Eye (tissue), 1 donor: ENCODE measurements at regions not wholly inside any gene's neighbourhood (a gene's known extent, or its start where the extent isn't known, plus 50 kb on each side); places are given as distances from the start of the nearest gene placed in this dataset.
"Not testable (repeated sequence)": the region's sequence is repeated elsewhere in the genome, so short reads cannot be mapped to it uniquely, and the experiment has no call there.

ENCODE experiments used
- DNase-seq: peaks from one replicate; pipeline ENCODE4 v3.0.0-alpha.2; 2015

DNA sequence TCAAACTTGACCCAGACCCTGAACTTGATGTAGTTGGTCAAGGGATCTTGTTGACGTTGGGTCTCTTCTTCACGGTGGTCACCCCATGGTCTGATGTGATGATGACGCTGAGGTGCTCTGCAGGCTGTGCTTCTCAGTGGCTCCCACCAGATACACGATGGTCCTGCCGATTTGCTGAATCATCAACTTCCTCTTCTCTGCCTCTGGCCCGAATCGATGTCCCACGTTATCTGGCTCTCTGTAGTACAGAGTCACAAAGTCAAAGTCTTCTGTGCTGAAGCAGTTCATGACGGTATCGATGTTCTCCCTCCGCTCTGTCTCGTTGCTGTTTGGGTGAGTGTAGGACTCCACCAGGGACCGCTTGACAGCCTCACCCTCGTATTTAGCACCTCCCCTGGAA is 58.5 kb upstream of the ZNF195 start:
- not testable (repeated sequence) for DNase-seq

DNA sequence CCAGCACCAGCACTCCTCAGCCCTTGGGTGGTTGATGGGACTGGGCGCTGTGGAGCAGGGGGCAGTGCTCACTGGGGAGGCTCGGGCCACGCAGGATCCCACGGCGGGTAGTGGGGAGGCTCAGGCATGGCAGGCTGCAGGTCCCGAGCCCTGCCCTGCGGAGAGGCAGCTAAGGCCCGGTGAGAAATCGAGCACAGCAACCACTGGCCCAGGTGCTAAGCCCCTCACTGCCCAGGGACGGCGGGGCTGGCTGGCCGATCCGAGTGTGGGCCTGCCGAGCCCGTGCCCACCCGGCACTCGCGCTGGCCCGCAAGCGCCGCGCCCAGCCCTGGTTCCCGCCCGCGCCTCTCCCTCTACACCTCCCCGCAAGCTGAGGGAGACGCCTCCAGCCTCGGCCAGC is 56.0 kb upstream of the ZNF195 start:
- DNase-seq: no peak

DNA sequence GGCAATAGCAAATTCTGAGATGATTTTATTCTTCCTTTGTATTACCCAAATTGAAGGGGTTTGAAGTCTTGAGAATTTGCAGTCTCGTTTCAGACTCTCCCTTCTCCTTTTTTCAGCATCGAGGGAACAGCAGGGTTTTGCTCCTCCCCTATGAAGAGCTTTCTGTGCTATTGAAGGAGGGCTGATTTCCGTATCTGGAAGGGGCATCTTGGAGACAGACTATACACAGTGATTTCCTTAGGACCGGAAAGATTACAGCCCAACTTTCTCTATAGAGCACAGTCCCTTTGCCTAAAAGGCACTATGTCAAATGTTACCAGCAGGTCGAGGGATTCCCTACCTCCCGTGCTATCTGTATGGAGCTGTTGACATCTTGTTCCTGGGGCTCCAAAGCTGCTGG is 50.2 kb upstream of the ZNF195 start:
- not testable (repeated sequence) for DNase-seq
